Neural progenitor cell (in vitro differentiated cells): ENCODE measurements at regions not wholly inside any gene's neighbourhood (a gene's known extent, or its start where the extent isn't known, plus 50 kb on each side); places are given as distances from the start of the nearest gene placed in this dataset.

Source experiments
- DNase-seq: peaks from one replicate; pipeline ENCODE4 v3.0.0-alpha.2; 2016; ENCODE audit warnings: low spot score
- H2AFZ ChIP-seq: fragments of 200-600 bp; sonication (generic); replicated peaks from 2 replicates; pipeline ENCODE4 v1.6.1; 2016; ENCODE audit warnings: antibody characterized with exemption
- H3F3A ChIP-seq: fragments of 200-600 bp; sonication (generic); 2 replicates; pipeline ENCODE4 v1.6.1; 2016; ENCODE audit warnings: antibody characterized with exemption, low read depth
- H3K27ac ChIP-seq: fragments of 200-600 bp; sonication (generic); 2 replicates; pipeline ENCODE4 v1.5.1; 2016; ENCODE audit warnings: mild to moderate bottlenecking
- H3K27me3 ChIP-seq: fragments of 200-600 bp; sonication (generic); 2 replicates; pipeline ENCODE4 v1.6.1; 2016; ENCODE audit warnings: mild to moderate bottlenecking, moderate library complexity
- H3K36me3 ChIP-seq: fragments of 200-600 bp; sonication (generic); 2 replicates; pipeline ENCODE4 v1.5.1; 2016
- H3K4me1 ChIP-seq: fragments of 200-600 bp; sonication (generic); 2 replicates; pipeline ENCODE4 v1.6.1; 2016; ENCODE audit warnings: mixed run types
- H3K4me2 ChIP-seq: fragments of 200-600 bp; sonication (generic); 2 replicates; pipeline ENCODE4 v1.6.1; 2016
- H3K4me3 ChIP-seq: fragments of 200-600 bp; sonication (generic); 2 replicates; pipeline ENCODE4 v1.5.1; 2016
- H3K79me2 ChIP-seq: fragments of 200-600 bp; sonication (generic); 2 replicates; pipeline ENCODE4 v1.6.1; 2016; ENCODE audit warnings: low read depth
- H3K9ac ChIP-seq: fragments of 200-600 bp; sonication (generic); 2 replicates; pipeline ENCODE4 v1.6.1; 2016
- H3K9me3 ChIP-seq: fragments of 200-600 bp; sonication (generic); 2 replicates; pipeline ENCODE4 v1.5.1; 2016; ENCODE audit warnings: low read depth
- H4K20me1 ChIP-seq: fragments of 200-600 bp; sonication (generic); 2 replicates; pipeline ENCODE4 v1.6.1; 2016; ENCODE audit warnings: low read depth
- H3K27ac Mint-ChIP-seq: 3 replicates; pipeline ENCODE4 v1.8.0; 2021; ENCODE audit warnings: mixed read lengths
- H3K27me3 Mint-ChIP-seq: 2 replicates; pipeline ENCODE4 v1.8.0; 2022; ENCODE audit warnings: low read depth, mild to moderate bottlenecking, inconsistent platforms, moderate library complexity, mixed read lengths; ENCODE audit not compliant: insufficient read depth
- H3K36me3 Mint-ChIP-seq: 3 replicates; pipeline ENCODE4 v1.8.0; 2021; ENCODE audit warnings: mixed read lengths
- H3K4me1 Mint-ChIP-seq: 3 replicates; pipeline ENCODE4 v1.8.0; 2021; ENCODE audit warnings: mixed read lengths
- H3K4me3 Mint-ChIP-seq: 3 replicates; pipeline ENCODE4 v1.8.0; 2021; ENCODE audit warnings: mild to moderate bottlenecking, moderate library complexity, mixed read lengths
- H3K9me3 Mint-ChIP-seq: 3 replicates; pipeline ENCODE4 v1.8.0; 2020; ENCODE audit warnings: mixed read lengths
- EZH2 ChIP-seq: fragments of 200-600 bp; sonication (generic); IDR thresholded peaks from 2 replicates; pipeline ENCODE4 v1.6.1; 2017; ENCODE audit warnings: antibody characterized with exemption, mild to moderate bottlenecking, moderate library complexity
- EZH2phosphoT487 ChIP-seq: fragments of 200-600 bp; sonication (generic); IDR thresholded peaks from 2 replicates; pipeline ENCODE4 v1.6.1; 2017; ENCODE audit warnings: antibody characterized with exemption
- TF ChIP-seq, protein P1 (sequence below): fragments of 200-600 bp; sonication (generic); IDR thresholded peaks from 2 replicates; pipeline ENCODE4 v1.5.1; 2017; ENCODE audit warnings: antibody characterized with exemption, mild to moderate bottlenecking

DNA sequence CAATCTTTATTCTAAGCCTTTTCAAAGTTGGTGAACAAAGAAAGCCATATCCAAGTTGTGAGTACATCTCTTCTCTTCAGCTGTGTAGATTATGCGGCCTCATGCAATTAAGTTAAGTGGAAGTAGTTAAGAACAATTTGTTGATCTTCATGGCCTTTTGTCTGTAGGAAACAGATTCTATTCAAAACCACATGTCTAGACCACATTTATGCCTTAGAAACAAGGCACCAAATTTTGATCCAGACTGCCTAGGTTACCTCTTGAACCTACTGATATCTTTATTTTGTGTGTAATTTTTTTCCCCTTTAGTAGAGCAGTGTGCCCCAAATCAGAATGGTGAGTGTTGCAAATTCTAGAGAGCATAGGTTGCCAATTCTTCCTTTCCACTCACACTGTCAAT lies 101.6 kb upstream of the CERS6 start:
- Mint-ChIP-seq H3K4me1 (no peaks in the 10 kb centered on the region), H3K4me3 (no peak overlapping the region), H3K9me3 (peaks cover 8% of the 10 kb centered on the region), H3K36me3 (no peaks in the 10 kb centered on the region), H3K27me3 (no peaks in the 10 kb centered on the region), H3K27ac (no peak overlapping the region)
- Histone ChIP-seq H4K20me1 (no peaks in the 10 kb centered on the region), H3K9me3 (peaks cover 9% of the 10 kb centered on the region), H3K27ac (no peak overlapping the region), H3K79me2 (no peaks in the 10 kb centered on the region), H2AFZ (no peak overlapping the region), H3K27me3 (no peaks in the 10 kb centered on the region), H3K4me3 (no peak overlapping the region), H3K4me1 (peaks cover 12% of the 10 kb centered on the region), H3K9ac (no peak overlapping the region), H3F3A (no peaks in the 10 kb centered on the region), H3K4me2 (no peak overlapping the region), H3K36me3 (no peaks in the 10 kb centered on the region)
- no peak for DNase-seq
- no peak for TF ChIP-seq EZH2
- TF ChIP-seq EZH2phosphoT487: no peak
- TF ChIP-seq, protein P1, sequence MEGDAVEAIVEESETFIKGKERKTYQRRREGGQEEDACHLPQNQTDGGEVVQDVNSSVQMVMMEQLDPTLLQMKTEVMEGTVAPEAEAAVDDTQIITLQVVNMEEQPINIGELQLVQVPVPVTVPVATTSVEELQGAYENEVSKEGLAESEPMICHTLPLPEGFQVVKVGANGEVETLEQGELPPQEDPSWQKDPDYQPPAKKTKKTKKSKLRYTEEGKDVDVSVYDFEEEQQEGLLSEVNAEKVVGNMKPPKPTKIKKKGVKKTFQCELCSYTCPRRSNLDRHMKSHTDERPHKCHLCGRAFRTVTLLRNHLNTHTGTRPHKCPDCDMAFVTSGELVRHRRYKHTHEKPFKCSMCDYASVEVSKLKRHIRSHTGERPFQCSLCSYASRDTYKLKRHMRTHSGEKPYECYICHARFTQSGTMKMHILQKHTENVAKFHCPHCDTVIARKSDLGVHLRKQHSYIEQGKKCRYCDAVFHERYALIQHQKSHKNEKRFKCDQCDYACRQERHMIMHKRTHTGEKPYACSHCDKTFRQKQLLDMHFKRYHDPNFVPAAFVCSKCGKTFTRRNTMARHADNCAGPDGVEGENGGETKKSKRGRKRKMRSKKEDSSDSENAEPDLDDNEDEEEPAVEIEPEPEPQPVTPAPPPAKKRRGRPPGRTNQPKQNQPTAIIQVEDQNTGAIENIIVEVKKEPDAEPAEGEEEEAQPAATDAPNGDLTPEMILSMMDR: no peak

DNA sequence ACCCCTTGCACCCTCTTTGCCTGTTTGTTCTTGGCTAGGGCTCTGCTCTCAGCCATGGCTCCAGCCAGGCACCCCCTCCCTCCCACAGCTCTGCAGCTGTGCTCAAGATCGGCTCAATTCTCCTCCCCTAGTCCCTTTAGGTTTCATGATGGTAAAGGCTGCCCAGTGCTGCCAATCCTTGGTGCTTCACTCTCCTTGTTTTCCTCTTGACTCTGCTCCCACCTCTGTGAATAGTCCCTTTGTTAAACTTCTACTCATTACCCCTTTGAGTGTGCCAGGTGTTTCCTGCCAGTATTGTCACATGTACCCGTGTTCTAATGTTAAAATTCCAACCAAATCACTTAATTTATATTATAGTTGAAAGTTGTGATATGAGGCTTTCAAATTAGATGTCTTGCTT lies 101.0 kb upstream of the CERS6 start:
- H3K27me3 Mint-ChIP-seq: no peaks in the 10 kb centered on the region

DNA sequence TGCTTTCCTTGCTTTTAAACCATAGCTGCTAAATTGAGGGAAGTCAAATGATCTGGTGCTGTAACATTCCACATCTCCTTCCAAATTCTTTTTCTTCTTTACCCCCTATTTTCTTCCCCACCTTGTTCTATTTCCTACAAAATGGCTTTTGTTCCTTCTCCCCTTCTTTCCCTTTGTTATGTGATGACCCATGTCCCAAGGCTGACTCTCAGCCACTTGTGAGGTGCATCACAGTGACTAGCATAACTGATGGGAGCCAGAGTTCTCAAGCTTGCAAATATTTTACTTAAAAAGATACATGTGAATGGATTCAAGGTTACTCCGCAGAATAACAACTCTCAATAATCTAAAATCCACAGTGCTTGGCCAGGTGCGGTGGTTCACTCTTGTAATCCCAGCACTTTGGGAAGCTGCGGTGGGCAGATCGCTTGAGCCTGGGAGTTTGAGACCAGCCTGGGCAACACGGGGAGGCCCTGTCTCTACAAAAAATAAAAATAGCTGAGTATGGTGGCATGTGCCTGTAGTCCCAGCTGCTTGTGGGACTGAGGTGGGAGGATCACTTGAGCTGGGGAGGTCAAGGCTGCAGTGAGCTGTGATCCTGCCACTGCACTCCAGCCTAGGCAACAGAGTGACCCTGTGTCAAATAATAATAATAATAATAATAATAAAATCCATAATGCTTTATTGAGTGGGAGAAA lies 100.1 kb upstream of the CERS6 start:
- TF ChIP-seq EZH2: no peak
- TF ChIP-seq, protein P1: no peak
- TF ChIP-seq EZH2phosphoT487: no peak
- no peak overlapping the region for H2AFZ ChIP-seq
- Mint-ChIP-seq H3K36me3 (no peaks in the 10 kb centered on the region), H3K27me3 (no peaks in the 10 kb centered on the region), H3K9me3 (peaks cover 8% of the 10 kb centered on the region), H3K27ac (no peak overlapping the region), H3K4me3 (no peak overlapping the region), H3K4me1 (no peaks in the 10 kb centered on the region)
- H3K9ac ChIP-seq: no peak overlapping the region
- H3K9me3 ChIP-seq: peaks cover 9% of the 10 kb centered on the region
- H3K79me2 ChIP-seq: no peaks in the 10 kb centered on the region
- H3K4me1 ChIP-seq: peaks cover 12% of the 10 kb centered on the region
- no peaks in the 10 kb centered on the region for H4K20me1 ChIP-seq
- no peaks in the 10 kb centered on the region for H3F3A ChIP-seq
- no peak overlapping the region for H3K4me2 ChIP-seq
- H3K36me3 ChIP-seq: no peaks in the 10 kb centered on the region
- H3K27me3 ChIP-seq: no peaks in the 10 kb centered on the region
- no peak for DNase-seq
- H3K27ac ChIP-seq: no peak overlapping the region
- no peak overlapping the region for H3K4me3 ChIP-seq

More for the DNA sequence above, 101.0 kb upstream of the CERS6 start:
- Histone ChIP-seq H3K27ac (no peak overlapping the region), H3K4me2 (no peak overlapping the region), H3K27me3 (no peaks in the 10 kb centered on the region), H3K79me2 (no peaks in the 10 kb centered on the region), H3K4me3 (no peak overlapping the region), H3K4me1 (peaks cover 12% of the 10 kb centered on the region), H3K36me3 (no peaks in the 10 kb centered on the region), H4K20me1 (no peaks in the 10 kb centered on the region), H3K9me3 (peaks cover 9% of the 10 kb centered on the region), H3K9ac (no peak overlapping the region), H3F3A (no peaks in the 10 kb centered on the region), H2AFZ (peak overlapping the region; percentile 23)
- no peak overlapping the region for H3K4me3 Mint-ChIP-seq
- no peaks in the 10 kb centered on the region for H3K4me1 Mint-ChIP-seq
- no peaks in the 10 kb centered on the region for H3K36me3 Mint-ChIP-seq
- TF ChIP-seq, protein P1: no peak
- TF ChIP-seq EZH2 (no peak), EZH2phosphoT487 (no peak)
- H3K9me3 Mint-ChIP-seq: peaks cover 8% of the 10 kb centered on the region
- no peak overlapping the region for H3K27ac Mint-ChIP-seq
- DNase-seq: no peak
